Prostate gland (tissue), 2 donors: ENCODE measurements at regions not wholly inside any gene's neighbourhood (a gene's known extent, or its start where the extent isn't known, plus 50 kb on each side); places are given as distances from the start of the nearest gene placed in this dataset.

ENCODE experiments used
- CTCF ChIP-seq, 4 experiments: fragments of 200-600 bp in 2 of 4; fragments of 450-650 bp in 2 of 4; sonication (generic) in 2 of 4; IDR thresholded peaks; 1 replicate in 3 of 4; 2 replicates in 1 of 4; pipeline ENCODE4 v1.5.1; 2016 to 2019; ENCODE audit warnings: antibody characterized with exemption in 4 of 4, mild to moderate bottlenecking in 2 of 4, moderate library complexity in 2 of 4
- POLR2AphosphoS5 ChIP-seq: sonication (generic); formaldehyde crosslinking; IDR thresholded peaks from one replicate; pipeline ENCODE4 v1.6.1; 2017; ENCODE audit warnings: antibody characterized with exemption

DNA sequence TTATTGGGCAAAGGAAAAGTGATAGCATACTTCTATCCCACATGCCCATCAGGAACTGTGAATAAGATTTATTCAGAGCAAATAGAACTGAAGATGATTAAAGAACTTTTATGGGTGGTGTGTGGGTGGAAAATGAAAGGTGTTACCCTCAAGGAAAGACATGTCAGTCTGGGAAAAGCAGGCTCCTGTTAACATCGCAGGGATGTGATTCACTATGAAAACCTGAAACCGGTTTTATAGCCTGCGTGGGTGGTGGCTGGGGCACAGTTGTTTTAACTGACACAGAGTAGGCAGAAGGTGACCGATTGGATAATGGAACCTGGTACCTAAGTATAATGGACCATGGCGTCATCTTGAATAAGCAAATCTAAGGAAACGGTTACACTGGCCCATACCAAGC is 61.3 kb upstream of the CASK start:
- no peak for TF ChIP-seq CTCF (IDR thresholded peaks at IDR 0.05)
- no peak for TF ChIP-seq POLR2AphosphoS5
